Ramos (cell line): ENCODE measurements at regions not wholly inside any gene's neighbourhood (a gene's known extent, or its start where the extent isn't known, plus 50 kb on each side); places are given as distances from the start of the nearest gene placed in this dataset.

ENCODE experiments used
- in situ Hi-C: fragments of 300-500 bp; cut with MboI; formaldehyde crosslinking; loops from one replicate; pipeline ENCODE4 v1.14.3; 2022; ENCODE audit warnings: low sequenced_read_pairs; ENCODE audit not compliant: unreplicated experiment

GRCh38 chr15:47944637-47945288 lies 176.0 kb upstream of the SLC24A5 start:
- in situ Hi-C loops = no loop called here

- in situ Hi-C loops = no loop called here
Measured at GRCh38 chr15:47945872-47946650, 174.7 kb upstream of the SLC24A5 start.

GRCh38 chr15:47949815-47950214 lies 171.0 kb upstream of the SLC24A5 start:
- in situ Hi-C loops = no loop called here

DNA sequence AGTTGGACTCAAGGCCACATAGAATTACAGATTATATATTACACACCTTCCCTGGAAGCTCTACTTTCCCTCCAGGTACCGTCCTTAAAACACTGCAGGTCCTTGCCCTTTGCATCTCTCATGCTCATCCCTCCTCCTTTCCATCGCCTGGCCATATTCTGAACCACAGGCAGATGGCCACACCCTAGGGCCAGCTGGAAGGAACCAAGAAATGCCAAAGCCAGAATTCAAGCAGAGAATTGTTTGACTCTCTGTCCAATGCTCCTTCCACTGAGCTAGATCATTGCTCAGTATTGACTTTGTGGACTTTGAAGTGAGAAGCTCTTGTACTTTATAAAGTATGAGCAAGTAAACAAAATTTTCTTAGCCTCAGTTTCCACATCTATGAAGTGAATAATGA lies 170.3 kb upstream of the SLC24A5 start:
- in situ Hi-C loops = no loop called here

DNA sequence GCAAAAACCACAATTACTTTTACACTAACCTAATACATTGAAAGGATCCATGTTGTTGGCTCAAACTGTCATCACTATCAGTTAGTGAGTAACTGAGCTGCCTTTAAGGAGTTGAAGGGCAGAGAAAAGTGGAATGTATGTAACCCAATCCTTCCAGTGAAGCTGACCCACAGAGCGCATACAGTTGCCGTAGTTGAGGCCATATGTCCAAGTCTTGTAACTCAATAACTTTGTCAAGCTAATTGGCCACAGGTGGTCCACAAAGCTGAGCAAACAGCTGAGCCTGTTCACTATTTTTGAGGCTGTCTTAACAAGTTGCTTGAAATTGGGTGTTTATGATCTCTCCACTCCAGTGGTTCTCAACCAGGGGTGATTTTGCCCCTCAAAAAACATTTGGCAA lies 169.0 kb upstream of the SLC24A5 start:
- in situ Hi-C loops = no loop called here

DNA sequence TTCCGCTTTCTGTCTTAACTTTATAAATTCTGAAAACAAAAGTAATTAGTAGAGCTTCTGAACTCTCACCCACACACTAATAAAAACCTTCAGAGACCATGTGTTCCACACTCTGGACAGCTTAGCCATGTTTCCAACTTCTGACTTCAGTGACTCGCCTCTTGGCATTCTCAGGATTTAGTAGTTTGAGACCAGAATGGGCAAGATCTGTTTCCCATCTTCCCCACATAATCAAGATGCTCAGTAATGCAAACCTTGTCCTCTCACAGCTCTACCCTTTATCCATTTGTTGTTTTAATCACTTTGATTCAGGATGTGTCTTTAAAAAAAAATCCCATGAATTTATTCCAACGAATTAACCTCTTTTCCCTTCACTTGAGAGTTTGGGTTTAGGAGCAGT lies 166.6 kb upstream of the SLC24A5 start:
- in situ Hi-C loops = no loop called here

GRCh38 chr15:47955021-47955420 lies 165.8 kb upstream of the SLC24A5 start:
- in situ Hi-C loops = no loop called here

DNA sequence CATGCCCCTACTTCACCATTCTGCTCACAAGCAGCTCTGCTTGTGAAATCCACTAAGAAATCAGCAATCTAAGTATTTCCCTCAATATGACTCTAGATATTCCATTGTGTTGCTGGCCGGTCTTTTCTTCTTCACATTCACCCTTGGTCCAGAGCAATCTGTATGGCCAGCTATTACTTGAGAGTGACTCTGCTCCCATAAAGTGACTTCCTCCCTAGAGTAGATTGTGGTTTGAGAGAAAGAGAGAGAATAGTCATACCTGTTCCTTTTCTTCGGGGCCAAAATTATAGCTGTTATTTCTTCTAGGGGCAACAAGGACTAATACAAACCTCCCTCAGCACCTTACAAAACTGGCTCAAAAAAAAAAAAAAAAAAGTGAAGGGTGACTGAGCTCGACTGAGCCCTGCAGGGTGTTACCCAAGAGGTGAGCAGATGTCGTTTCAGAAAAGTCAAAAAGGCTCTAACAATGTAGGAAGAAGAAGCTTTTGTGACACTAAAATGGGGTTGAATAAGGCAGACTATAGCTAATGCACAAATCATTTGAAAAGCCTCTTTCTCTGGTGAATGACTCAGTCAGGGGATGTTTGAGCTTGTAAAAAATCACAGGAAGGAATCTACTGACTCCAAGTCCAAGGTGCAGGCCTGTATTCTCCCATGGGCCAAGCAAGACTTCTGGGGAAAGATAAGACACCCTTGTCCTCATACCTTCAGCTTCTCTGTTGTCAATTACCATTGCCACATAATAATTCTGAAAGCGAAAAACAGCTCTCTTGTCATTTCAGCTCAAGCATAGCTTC lies 161.0 kb upstream of the SLC24A5 start:
- in situ Hi-C loops = no loop called here

DNA sequence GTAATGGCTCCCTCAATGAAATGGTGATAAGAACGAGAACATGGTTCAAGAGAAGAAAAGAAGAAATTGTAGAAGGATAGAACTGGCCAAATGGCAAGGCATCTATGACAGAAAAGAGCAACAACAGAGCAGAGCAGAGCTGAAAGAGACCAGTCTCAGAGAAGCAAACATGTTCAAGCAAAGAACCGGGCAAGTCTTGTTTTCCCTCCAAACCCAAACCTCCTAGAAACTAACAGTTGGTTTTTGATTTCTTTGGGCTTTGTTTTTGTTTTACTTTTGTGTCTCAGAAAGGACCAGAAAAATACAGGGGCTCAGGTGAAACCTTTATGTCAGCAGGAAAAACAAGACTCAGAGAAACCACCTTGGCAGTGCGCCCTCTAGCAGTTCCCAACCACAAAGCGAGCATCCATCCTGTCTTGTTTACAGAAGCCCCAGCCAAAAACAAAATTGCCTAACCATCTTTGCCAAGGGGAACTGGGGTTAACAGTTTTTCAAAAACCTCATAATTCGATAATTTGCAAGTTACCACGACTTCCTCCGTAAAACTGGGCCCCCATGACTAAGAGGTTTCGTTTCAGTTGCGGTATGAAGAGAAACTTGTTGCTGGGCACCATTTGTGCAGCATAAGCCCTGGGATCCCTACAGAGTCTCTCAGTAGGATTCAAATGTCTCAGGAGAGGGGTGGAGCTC lies 159.2 kb upstream of the SLC24A5 start:
- in situ Hi-C loops = no loop called here

GRCh38 chr15:47963265-47963664 lies 157.5 kb upstream of the SLC24A5 start:
- in situ Hi-C loops = no loop called here

- in situ Hi-C loops = no loop called here
Measured at GRCh38 chr15:47964229-47964628, 156.6 kb upstream of the SLC24A5 start.

- in situ Hi-C loops = no loop called here
Measured at GRCh38 chr15:47965297-47965696, 155.5 kb upstream of the SLC24A5 start.

DNA sequence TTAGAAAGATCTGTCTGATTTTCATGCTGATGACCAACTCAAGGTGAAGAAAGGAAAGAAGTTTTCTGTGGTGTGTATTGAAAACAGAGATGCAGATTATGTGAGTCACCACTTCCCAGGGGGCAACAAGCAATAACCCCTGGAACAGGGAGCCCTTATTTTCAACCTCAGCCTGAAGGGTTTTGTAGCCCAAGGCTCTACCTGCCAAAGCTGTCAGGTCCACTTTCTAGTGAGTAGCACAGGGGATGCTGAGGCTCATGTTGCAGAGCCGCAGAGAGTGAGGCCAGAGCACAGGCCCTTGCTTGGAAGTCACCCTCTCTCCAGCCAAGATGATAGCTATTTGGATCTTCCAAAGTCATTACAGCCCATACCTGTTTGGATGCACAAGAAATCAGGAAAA lies 152.2 kb upstream of the SLC24A5 start:
- in situ Hi-C loops = no loop called here

GRCh38 chr15:47971637-47972036 lies 149.2 kb upstream of the SLC24A5 start:
- in situ Hi-C loops = no loop called here

GRCh38 chr15:47972738-47973137 lies 148.1 kb upstream of the SLC24A5 start:
- in situ Hi-C loops = no loop called here

GRCh38 chr15:47974724-47975123 lies 146.1 kb upstream of the SLC24A5 start:
- in situ Hi-C loops = loop anchor here (25.0 kb wide), 1 partner anchor 787 kb away; no protein-coding TSS in a partner anchor

- in situ Hi-C loops = loop anchor here (25.0 kb wide), 1 partner anchor 788 kb away; no protein-coding TSS in a partner anchor
Measured at GRCh38 chr15:47975427-47975826, 145.4 kb upstream of the SLC24A5 start.

DNA sequence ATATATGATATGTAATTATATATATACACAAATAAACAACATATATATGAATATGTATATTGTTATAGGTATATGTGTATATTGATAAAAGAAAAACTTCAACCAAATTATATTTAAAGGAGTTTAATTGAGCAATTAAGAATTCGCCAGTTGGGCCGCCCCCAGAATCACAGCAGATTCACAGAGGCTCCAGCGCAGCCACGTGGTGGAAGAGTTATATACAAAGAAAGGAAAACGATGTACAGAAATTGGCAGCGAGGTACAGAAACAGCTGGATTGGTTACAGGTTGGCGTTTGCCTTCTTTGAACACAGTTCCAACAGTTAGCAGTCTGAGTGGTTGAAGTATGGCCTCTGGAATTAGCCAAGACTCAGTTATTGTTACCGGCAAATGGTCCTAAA lies 137.3 kb upstream of the SLC24A5 start:
- in situ Hi-C loops = loop anchor here (25.0 kb wide), 1 partner anchor 796 kb away; no protein-coding TSS in a partner anchor

- in situ Hi-C loops = loop anchor here (25.0 kb wide), 1 partner anchor 798 kb away; no protein-coding TSS in a partner anchor
Measured at GRCh38 chr15:47985568-47985967, 135.2 kb upstream of the SLC24A5 start.

GRCh38 chr15:47987461-47987860 lies 133.3 kb upstream of the SLC24A5 start:
- in situ Hi-C loops = loop anchor here (25.0 kb wide), 1 partner anchor 800 kb away; no protein-coding TSS in a partner anchor
